ENCODE measurements at regions not wholly inside any gene's neighbourhood (a gene's known extent, or its start where the extent isn't known, plus 50 kb on each side); places are given as distances from the start of the nearest gene placed in this dataset.

DNA sequence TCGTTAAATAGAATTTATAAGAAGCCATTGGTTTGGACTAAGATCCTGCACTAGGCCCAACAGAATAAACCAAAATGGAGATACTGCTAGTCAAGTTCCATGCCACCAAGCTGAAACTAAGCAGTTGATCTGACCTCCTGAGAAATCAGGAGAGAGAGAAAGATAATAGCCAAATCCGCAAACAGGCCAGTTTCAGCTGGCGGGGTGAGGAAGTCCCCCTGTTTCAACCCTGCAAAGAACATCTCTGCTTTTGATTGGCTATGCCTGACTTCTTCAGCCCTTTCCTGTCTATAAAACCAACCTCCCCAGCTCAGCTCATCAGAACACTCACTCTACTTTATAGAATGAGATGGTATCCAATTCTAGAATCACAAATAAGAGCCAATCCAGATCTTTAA lies 543.3 kb upstream of the ID2 start:
- no peak overlapping the region for H3K4me3 ChIP-seq (replicated peaks in 1 of 2; ENCODE audit: low read depth in 2 of 2, low read length in 2 of 2)
- TF ChIP-seq, protein P1, sequence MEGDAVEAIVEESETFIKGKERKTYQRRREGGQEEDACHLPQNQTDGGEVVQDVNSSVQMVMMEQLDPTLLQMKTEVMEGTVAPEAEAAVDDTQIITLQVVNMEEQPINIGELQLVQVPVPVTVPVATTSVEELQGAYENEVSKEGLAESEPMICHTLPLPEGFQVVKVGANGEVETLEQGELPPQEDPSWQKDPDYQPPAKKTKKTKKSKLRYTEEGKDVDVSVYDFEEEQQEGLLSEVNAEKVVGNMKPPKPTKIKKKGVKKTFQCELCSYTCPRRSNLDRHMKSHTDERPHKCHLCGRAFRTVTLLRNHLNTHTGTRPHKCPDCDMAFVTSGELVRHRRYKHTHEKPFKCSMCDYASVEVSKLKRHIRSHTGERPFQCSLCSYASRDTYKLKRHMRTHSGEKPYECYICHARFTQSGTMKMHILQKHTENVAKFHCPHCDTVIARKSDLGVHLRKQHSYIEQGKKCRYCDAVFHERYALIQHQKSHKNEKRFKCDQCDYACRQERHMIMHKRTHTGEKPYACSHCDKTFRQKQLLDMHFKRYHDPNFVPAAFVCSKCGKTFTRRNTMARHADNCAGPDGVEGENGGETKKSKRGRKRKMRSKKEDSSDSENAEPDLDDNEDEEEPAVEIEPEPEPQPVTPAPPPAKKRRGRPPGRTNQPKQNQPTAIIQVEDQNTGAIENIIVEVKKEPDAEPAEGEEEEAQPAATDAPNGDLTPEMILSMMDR (IDR thresholded peaks at IDR 0.05; ENCODE audit: low read depth, low read length): no peak
- DNase-seq (ENCODE audit: low read depth in 2 of 2): no peak

DNA sequence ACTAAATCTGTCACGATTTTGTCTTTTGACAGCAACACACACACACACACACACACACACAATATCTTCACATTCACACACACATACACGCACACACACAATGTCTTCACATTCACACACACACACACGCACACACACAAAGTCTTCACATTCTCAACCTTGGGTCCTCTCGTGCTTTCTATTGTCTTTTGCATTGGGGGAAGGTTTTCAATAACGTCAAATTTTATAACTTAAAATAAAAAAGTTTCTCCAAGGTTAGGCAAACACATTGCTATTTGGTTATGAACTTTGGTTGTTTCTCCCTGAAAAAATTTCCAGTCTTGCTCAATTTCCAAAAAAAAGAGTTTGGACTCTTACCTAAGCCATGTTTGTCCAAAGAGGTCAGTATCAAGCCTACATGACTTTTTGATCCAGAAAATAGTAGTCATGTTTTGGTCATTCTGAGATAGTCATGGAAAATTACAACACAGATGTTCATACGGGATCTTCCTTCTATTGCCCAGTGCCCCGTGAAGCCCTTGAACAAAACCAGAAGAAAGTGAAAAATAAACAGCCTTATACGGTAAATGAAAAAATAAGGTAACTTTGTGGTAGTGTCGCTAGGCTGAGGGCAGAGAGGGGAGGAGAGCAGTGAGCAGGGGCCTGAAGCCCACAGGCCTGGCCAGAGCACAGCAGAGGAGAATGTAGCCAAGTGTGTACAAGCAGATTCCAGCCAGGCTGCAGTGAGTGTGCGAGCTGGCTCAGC lies 542.8 kb upstream of the ID2 start:
- TF ChIP-seq, protein P1 (IDR thresholded peaks at IDR 0.05; ENCODE audit: low read depth, low read length): no peak
- DNase-seq (ENCODE audit: low read depth in 2 of 2): peak; percentile 46 to 92
- H3K4me3 ChIP-seq (replicated peaks in 1 of 2; ENCODE audit: low read depth in 2 of 2, low read length in 2 of 2): no peak overlapping the region

DNA sequence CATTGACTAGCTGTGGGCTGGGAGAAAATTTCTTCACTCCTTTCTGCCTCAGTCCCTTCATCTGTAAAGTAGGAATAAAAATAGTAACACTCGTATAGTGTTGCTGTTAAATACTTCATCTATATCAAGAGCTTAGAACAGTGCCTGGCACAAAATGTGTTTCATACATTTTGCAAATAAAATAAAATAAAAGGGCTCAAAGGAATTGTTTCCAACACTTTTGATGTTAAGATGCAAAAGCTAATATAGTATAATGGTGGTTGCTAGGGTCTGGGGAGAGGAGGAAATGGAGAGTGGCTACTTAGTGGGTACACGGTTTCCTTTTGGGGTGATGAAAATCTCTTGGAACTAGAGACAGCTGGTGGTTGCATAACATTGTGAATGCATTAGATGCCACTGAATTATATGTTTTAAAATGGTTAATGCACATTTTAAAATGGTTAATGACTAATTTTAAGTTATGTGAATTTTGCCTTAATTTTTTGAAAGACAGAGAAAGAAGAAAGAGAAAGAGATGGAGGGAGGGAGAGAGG lies 542.1 kb upstream of the ID2 start:
- TF ChIP-seq, protein P1 (IDR thresholded peaks at IDR 0.05; ENCODE audit: low read depth, low read length): no peak
- peak in 1 of 2 donors; percentile 18 for DNase-seq (ENCODE audit: low read depth in 2 of 2)
- no peak overlapping the region for H3K4me3 ChIP-seq (replicated peaks in 1 of 2; ENCODE audit: low read depth in 2 of 2, low read length in 2 of 2)

DNA sequence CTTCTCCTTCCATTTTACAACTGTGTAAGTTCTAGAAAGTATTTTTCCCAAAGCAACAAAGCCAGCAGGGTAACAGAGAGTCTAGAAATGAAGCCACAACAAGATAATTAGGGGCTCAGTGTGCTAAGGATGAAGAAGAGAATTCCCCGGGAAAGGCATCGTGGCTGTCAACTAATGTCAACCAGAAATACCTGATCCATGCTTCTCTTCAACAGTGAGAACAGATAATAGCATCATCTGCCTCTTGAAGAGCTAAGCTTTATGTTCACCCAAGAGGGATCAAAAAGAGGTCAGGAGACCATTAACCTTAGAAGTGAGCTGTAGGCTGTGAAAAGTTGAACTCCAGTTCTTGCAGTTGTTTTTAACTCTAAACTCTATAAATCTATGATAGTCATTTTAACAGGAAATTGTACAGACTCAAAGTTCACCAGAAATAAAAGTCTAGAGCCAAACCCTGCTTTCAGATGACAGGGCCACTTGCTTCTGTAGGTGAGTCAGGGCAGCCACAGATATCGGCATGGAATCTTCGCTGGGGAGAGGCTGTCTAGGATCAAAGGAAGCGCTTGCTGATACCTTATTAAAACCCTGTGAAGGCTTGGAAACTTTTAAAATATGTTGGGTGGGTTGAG lies 540.7 kb upstream of the ID2 start:
- DNase-seq (ENCODE audit: low read depth in 2 of 2): no peak

DNA sequence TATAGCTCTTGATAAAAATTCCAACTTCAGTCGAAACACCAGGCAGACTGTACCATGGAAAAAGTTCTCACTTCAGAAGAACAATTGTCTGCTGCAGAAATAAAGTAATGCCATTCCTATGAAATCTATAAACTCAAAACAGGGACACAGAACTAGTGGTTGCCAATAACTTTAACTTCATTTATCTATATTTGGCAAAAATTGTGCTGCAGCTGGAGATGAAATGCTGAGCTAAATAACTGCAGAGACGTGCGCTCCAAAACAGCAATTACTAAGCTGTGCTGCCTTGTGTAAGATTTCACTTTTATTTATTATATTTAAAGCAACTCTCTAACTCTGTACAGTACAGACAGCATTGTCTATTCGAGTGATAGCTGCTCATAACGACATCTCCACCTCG lies 540.1 kb upstream of the ID2 start:
- TF ChIP-seq, protein P1 (IDR thresholded peaks at IDR 0.05; ENCODE audit: low read depth, low read length): no peak
- no peak overlapping the region for H3K4me3 ChIP-seq (replicated peaks in 1 of 2; ENCODE audit: low read depth in 2 of 2, low read length in 2 of 2)
- DNase-seq (ENCODE audit: low read depth in 2 of 2): no peak

More for the DNA sequence above, 540.7 kb upstream of the ID2 start:
- H3K4me3 ChIP-seq (replicated peaks in 1 of 2; ENCODE audit: low read depth in 2 of 2, low read length in 2 of 2): no peak overlapping the region
- TF ChIP-seq, protein P1 (IDR thresholded peaks at IDR 0.05; ENCODE audit: low read depth, low read length): no peak

DNA sequence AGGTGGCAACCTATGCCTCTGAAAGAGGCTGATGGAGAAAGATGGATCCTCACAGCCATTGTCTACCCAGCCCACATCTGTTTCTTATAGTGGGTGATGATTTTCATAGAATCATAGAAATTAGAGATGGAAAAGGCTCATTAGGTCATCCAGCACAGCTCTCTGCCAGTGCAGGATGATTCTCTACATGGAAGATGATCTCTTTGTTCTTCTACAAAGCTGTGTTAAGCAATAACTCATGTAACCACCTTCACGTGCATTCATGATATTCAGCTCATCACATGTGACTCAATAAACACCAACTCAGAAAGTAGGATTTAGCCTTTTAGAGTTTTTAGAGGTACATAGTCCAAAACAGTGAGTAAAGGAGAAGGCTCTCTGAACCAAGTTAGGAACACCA lies 539.4 kb upstream of the ID2 start:
- no peak for DNase-seq (ENCODE audit: low read depth in 2 of 2)

More for the DNA sequence above, 539.4 kb upstream of the ID2 start:
- TF ChIP-seq, protein P1 (IDR thresholded peaks at IDR 0.05; ENCODE audit: low read depth, low read length): no peak
- H3K4me3 ChIP-seq (replicated peaks in 1 of 2; ENCODE audit: low read depth in 2 of 2, low read length in 2 of 2): no peak overlapping the region
